COR-L47 (cell line): ENCODE measurements at regions not wholly inside any gene's neighbourhood (a gene's known extent, or its start where the extent isn't known, plus 50 kb on each side); places are given as distances from the start of the nearest gene placed in this dataset.
"Not testable (repeated sequence)": the region's sequence is repeated elsewhere in the genome, so short reads cannot be mapped to it uniquely, and the experiment has no call there.

ENCODE experiments used
- DNase-seq: peaks from one replicate; lab custom pipeline; 2025; lab: John Stamatoyannopoulos, UW

- no peak for DNase-seq
These were observed 216.0 kb upstream of the SSTR4 start for GRCh38 chr20:22819112-22819511.

GRCh38 chr20:22819784-22820183 lies 215.3 kb upstream of the SSTR4 start:
- no peak for DNase-seq

- DNase-seq, result no peak
These were observed 213.9 kb upstream of the SSTR4 start for GRCh38 chr20:22821081-22821727.

- no peak for DNase-seq
These were observed 213.3 kb upstream of the SSTR4 start for GRCh38 chr20:22821796-22822195.

GRCh38 chr20:22823119-22823518 lies 212.0 kb upstream of the SSTR4 start:
- DNase-seq, result no peak

GRCh38 chr20:22824077-22824476 lies 211.0 kb upstream of the SSTR4 start:
- no peak for DNase-seq

GRCh38 chr20:22825076-22825475 lies 210.0 kb upstream of the SSTR4 start:
- no peak for DNase-seq

- DNase-seq, result no peak
These were observed 209.6 kb upstream of the SSTR4 start for GRCh38 chr20:22825546-22825945.

- no peak for DNase-seq
These were observed 208.5 kb upstream of the SSTR4 start for GRCh38 chr20:22826306-22827230.

- DNase-seq, result no peak
These were observed 207.2 kb upstream of the SSTR4 start for GRCh38 chr20:22827916-22828315.

GRCh38 chr20:22829356-22829755 lies 205.8 kb upstream of the SSTR4 start:
- no peak for DNase-seq

- DNase-seq, result no peak
These were observed 205.0 kb upstream of the SSTR4 start for GRCh38 chr20:22830138-22830537.

GRCh38 chr20:22830715-22831114 lies 204.4 kb upstream of the SSTR4 start:
- DNase-seq, result not testable (repeated sequence)

GRCh38 chr20:22833851-22834250 lies 201.3 kb upstream of the SSTR4 start:
- DNase-seq, result no peak

- no peak for DNase-seq
These were observed 200.4 kb upstream of the SSTR4 start for GRCh38 chr20:22834651-22835256.

- no peak for DNase-seq
These were observed 198.9 kb upstream of the SSTR4 start for GRCh38 chr20:22836211-22836610.

- no peak for DNase-seq
These were observed 198.2 kb upstream of the SSTR4 start for GRCh38 chr20:22836877-22837276.

GRCh38 chr20:22838001-22838400 lies 197.1 kb upstream of the SSTR4 start:
- no peak for DNase-seq

GRCh38 chr20:22841846-22842245 lies 193.3 kb upstream of the SSTR4 start:
- no peak for DNase-seq

GRCh38 chr20:22842793-22843192 lies 192.3 kb upstream of the SSTR4 start:
- DNase-seq, result no peak

- DNase-seq, result no peak
These were observed 190.2 kb upstream of the SSTR4 start for GRCh38 chr20:22844959-22845358.

GRCh38 chr20:22846863-22847262 lies 188.2 kb upstream of the SSTR4 start:
- no peak for DNase-seq

- DNase-seq, result no peak
These were observed 186.7 kb upstream of the SSTR4 start for GRCh38 chr20:22848364-22848763.
